Testis (tissue), 2 donors: ENCODE measurements at regions not wholly inside any gene's neighbourhood (a gene's known extent, or its start where the extent isn't known, plus 50 kb on each side); places are given as distances from the start of the nearest gene placed in this dataset.
"Not testable (repeated sequence)": the region's sequence is repeated elsewhere in the genome, so short reads cannot be mapped to it uniquely, and the experiment has no call there.

Source experiments
- DNase-seq: peaks from one replicate; pipeline ENCODE4 v3.0.0-alpha.2; 2019
- H3K27ac ChIP-seq, 2 donors: fragments of 200-600 bp; sonication (generic); one replicate each; pipeline ENCODE4 v1.5.1; 2019
- H3K27me3 ChIP-seq: fragments of 200-600 bp; sonication (generic); one replicate; pipeline ENCODE4 v1.5.1; 2019
- H3K36me3 ChIP-seq: fragments of 200-600 bp; sonication (generic); one replicate; pipeline ENCODE4 v1.5.1; 2017; ENCODE audit warnings: low read depth; ENCODE audit errors: missing control alignments
- H3K4me1 ChIP-seq: fragments of 200-600 bp; sonication (generic); one replicate; pipeline ENCODE4 v1.5.1; 2019
- H3K4me3 ChIP-seq, 2 donors: fragments of 200-600 bp; sonication (generic); one replicate each; pipeline ENCODE4 v1.5.1; 2017 to 2019
- H3K9me3 ChIP-seq: fragments of 200-600 bp; sonication (generic); one replicate; pipeline ENCODE4 v1.5.1; 2017
- POLR2A ChIP-seq: fragments of 450-650 bp; IDR thresholded peaks from one replicate; pipeline ENCODE4 v1.6.1; 2017; ENCODE audit warnings: antibody characterized with exemption, mild to moderate bottlenecking, moderate library complexity
- WGBS, 2 donors: methylation state at CpG; one replicate each; pipeline ENCODE4 v1.1.5; 2018; 5-methylcytosine and 5-hydroxymethylcytosine counted together
- intact Hi-C: fragments of 100-400 bp; cut with DNase I; formaldehyde crosslinking; loops from one replicate; pipeline ENCODE4 v1.15.1; 2023; ENCODE audit warnings: low total_unique reads
- TF ChIP-seq, protein P1 (sequence below), 3 experiments: fragments of 450-650 bp in 2 of 3; fragments of 200-600 bp in 1 of 3; sonication (generic) in 1 of 3; IDR thresholded peaks; one replicate each; pipeline ENCODE4 v1.5.1; 2016 to 2019; ENCODE audit warnings: antibody characterized with exemption in 3 of 3, mild to moderate bottlenecking in 2 of 3, moderate library complexity in 1 of 3

- 80 to 87% methylated on average over 11 to 12 of the region's 12 CpGs for WGBS, 2 donors
- intact Hi-C loops: no loop called here
- no peaks in the 10 kb centered on the region for H3K27me3 ChIP-seq
- TF ChIP-seq, protein P1, sequence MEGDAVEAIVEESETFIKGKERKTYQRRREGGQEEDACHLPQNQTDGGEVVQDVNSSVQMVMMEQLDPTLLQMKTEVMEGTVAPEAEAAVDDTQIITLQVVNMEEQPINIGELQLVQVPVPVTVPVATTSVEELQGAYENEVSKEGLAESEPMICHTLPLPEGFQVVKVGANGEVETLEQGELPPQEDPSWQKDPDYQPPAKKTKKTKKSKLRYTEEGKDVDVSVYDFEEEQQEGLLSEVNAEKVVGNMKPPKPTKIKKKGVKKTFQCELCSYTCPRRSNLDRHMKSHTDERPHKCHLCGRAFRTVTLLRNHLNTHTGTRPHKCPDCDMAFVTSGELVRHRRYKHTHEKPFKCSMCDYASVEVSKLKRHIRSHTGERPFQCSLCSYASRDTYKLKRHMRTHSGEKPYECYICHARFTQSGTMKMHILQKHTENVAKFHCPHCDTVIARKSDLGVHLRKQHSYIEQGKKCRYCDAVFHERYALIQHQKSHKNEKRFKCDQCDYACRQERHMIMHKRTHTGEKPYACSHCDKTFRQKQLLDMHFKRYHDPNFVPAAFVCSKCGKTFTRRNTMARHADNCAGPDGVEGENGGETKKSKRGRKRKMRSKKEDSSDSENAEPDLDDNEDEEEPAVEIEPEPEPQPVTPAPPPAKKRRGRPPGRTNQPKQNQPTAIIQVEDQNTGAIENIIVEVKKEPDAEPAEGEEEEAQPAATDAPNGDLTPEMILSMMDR (IDR thresholded peaks at IDR 0.05): no peak
- TF ChIP-seq POLR2A: no peak
- no peaks in the 10 kb centered on the region for H3K9me3 ChIP-seq
- no peak overlapping the region for H3K4me3 ChIP-seq
- no peaks in the 10 kb centered on the region for H3K36me3 ChIP-seq
- DNase-seq: no peak
- H3K27ac ChIP-seq: no peak overlapping the region
- no peaks in the 10 kb centered on the region for H3K4me1 ChIP-seq
Observed at GRCh38 chr5:2865856-2866255, 114.4 kb upstream of the IRX2 start.

DNA sequence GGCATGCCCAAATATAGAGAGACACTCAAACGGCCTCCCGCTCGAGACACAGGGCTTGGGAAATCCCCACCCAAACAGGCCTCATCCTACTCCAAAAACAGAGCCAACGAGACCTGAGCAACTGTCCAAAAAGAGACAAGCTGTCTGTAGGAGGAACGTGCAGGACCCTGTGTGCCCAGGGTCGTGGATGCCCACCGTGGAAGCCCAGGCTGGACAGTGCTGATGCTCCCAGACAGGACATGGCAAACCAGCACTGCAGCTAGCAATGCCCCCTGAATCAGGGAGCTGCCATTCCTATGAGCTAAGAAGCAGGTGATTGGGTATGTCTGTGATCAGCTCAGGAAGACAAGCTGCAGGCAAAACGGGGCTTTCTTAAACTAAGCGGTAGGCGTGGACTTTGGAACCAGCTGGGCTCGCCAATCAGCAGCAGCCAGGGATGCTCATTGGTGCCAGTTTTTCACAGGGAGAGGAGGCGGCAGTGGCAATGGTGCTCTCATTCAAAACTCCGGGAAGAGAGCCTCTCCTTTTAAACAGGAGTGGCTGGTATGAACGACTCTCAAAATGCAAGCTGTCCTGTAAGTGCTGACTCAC lies 113.1 kb upstream of the IRX2 start:
- intact Hi-C loops: no loop called here
- H3K27me3 ChIP-seq: no peaks in the 10 kb centered on the region
- no peaks in the 10 kb centered on the region for H3K9me3 ChIP-seq
- DNase-seq: no peak
- no peak overlapping the region for H3K4me3 ChIP-seq
- no peaks in the 10 kb centered on the region for H3K36me3 ChIP-seq
- no peaks in the 10 kb centered on the region for H3K4me1 ChIP-seq
- no peak overlapping the region for H3K27ac ChIP-seq
- WGBS, 2 donors: 67 to 76% methylated on average over 11 to 14 of the region's 14 CpGs
- TF ChIP-seq, protein P1 (IDR thresholded peaks at IDR 0.05): no peak
- no peak for TF ChIP-seq POLR2A

GRCh38 chr5:2863675-2864433 lies 112.4 kb upstream of the IRX2 start:
- TF ChIP-seq POLR2A: no peak
- TF ChIP-seq, protein P1 (IDR thresholded peaks at IDR 0.05): no peak
- no peak overlapping the region for H3K27ac ChIP-seq

DNA sequence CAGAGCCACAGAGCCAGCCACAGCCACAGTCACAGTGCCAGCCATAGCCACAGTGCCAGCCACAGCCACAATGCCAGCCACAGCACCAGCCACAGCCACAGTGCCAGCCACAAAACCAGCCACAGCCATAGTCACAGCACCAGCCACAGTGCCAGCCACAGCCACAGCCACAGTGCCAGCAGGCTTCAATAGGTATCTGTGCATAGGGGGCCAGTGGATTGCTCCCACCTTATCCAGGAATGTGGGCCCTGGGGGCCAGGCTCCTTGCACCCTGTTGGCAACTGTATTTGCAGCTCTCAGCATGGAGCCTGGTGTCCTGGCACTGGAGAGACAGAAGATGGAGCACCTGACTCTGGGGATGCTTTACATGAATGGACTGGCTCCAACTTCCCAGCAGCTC lies 111.7 kb upstream of the IRX2 start:
- Histone ChIP-seq H3K27me3 (no peaks in the 10 kb centered on the region), H3K9me3 (no peaks in the 10 kb centered on the region), H3K27ac (no peak overlapping the region), H3K36me3 (no peaks in the 10 kb centered on the region), H3K4me1 (no peaks in the 10 kb centered on the region), H3K4me3 (no peak overlapping the region)
- DNase-seq: no peak
- TF ChIP-seq POLR2A: no peak
- TF ChIP-seq, protein P1 (IDR thresholded peaks at IDR 0.05): no peak
- intact Hi-C loops: no loop called here

More at GRCh38 chr5:2863675-2864433, 112.4 kb upstream of the IRX2 start:
- DNase-seq: no peak
- Histone ChIP-seq H3K4me3 (no peak overlapping the region), H3K4me1 (no peaks in the 10 kb centered on the region), H3K9me3 (no peaks in the 10 kb centered on the region), H3K36me3 (no peaks in the 10 kb centered on the region), H3K27me3 (no peaks in the 10 kb centered on the region)
- intact Hi-C loops: no loop called here
- 83 to 84% methylated on average over 10 to 16 of the region's 16 CpGs for WGBS, 2 donors

GRCh38 chr5:2862176-2862575 lies 110.7 kb upstream of the IRX2 start:
- H3K27me3 ChIP-seq, DNase-seq, H3K27ac ChIP-seq, H3K9me3 ChIP-seq, H3K4me3 ChIP-seq, intact Hi-C loops, H3K36me3 ChIP-seq, H3K4me1 ChIP-seq: not testable (repeated sequence)
- 94 to 98% methylated on average over 3 of the region's 3 CpGs for WGBS, 2 donors
